ENCODE measurements at regions not wholly inside any gene's neighbourhood (a gene's known extent, or its start where the extent isn't known, plus 50 kb on each side); places are given as distances from the start of the nearest gene placed in this dataset.

DNA sequence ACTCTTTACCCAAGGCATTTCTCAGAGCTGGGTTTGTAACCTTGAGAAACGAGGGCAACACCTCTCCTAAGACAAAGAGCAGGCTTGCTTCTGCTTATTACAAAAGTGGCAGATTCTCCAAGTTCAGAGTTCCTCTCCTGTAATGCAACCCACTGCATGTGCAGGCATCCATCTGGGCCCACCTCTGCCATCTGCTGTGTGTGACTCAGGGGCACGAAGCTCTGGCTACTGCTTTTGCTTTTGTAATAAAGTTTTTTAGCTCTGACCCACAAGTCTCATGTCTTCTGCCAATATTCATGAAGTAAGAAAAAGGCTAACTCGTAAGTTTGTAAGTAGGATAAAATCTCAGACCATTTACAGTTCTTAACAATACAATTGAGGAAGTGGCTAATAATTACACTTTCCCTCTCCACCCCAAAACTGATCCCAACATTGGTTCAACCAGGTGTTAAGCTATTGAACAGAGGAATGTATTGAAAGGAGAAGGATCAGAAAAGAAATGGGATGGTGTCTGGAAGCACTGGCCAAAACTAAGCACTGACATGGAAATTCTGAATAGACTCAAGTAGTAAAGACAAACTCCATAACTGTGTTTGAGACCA lies 51.7 kb upstream of the SMLR1 start:
- DNase-seq = peak; percentile 17 to 20 (median 19)

DNA sequence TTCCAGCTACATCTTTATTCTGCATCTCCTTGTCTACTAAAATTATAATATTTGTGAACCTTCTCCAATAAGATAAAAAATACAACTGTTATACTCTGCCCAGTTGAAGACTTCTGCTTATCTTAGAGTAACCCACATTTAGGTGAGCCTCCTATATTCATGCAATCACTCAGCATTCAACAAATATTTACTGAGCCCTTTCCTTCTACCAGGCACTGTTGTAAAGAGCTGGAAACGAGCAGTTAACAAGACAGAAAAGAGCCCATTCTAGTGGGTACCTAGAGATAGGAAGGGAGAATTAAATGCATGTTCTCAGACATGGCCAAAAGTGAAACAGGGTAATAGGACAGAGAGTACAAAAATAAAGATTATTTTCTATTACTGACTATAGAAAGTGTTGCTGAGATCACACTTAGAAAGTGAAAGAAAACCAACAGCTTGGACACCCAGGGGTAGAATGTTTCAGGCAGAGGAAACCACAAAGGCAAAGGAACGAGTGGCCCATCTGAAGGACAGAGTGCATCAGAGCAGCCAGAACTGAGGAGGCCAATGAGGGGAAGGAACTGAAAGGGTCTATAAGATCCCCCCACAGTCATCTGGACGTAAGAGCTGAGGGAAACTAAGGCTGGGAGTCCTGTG lies 50.8 kb upstream of the SMLR1 start:
- DNase-seq = no peak
